Transverse colon (tissue), 3 donors: ENCODE measurements at regions not wholly inside any gene's neighbourhood (a gene's known extent, or its start where the extent isn't known, plus 50 kb on each side); places are given as distances from the start of the nearest gene placed in this dataset.

ENCODE experiments used
- CTCF ChIP-seq, 5 experiments: fragments of 200-600 bp in 3 of 5; fragments of 450-650 bp in 2 of 5; sonication (generic) in 3 of 5; IDR thresholded peaks; 1 replicate in 2 of 5; 2 replicates in 3 of 5; pipeline ENCODE4 v1.5.1; 2016 to 2017; ENCODE audit warnings: antibody characterized with exemption in 5 of 5, inconsistent platforms in 3 of 5, mild to moderate bottlenecking in 2 of 5, moderate library complexity in 1 of 5
- POLR2A ChIP-seq: fragments of 450-650 bp; IDR thresholded peaks from one replicate; pipeline ENCODE4 v1.6.1; 2016; ENCODE audit warnings: antibody characterized with exemption, mild to moderate bottlenecking, moderate library complexity

- TF ChIP-seq CTCF (IDR thresholded peaks at IDR 0.05) (no peak), POLR2A (no peak)
These were observed 343.3 kb upstream of the RPS6KA3 start for GRCh38 chrX:20609916-20610415.
